CD4-positive, alpha-beta T cell (primary cell): ENCODE measurements at regions not wholly inside any gene's neighbourhood (a gene's known extent, or its start where the extent isn't known, plus 50 kb on each side); places are given as distances from the start of the nearest gene placed in this dataset.

Source experiments
- ATAC-seq: fragments of 200-7000 bp; cut with Tn5 transposase; one replicate; pipeline ENCODE4 v1.10.0; 2022; ENCODE audit warnings: mild to moderate bottlenecking; ENCODE audit not compliant: poor library complexity
- CTCF ChIA-PET: fragments of 350-600 bp; sonication (Branson Sonifier 250); formaldehyde crosslinking; loops from one replicate; lab custom pipeline; 2021; ENCODE audit warnings: antibody characterized with exemption, inconsistent platforms; lab: Charles Lee
- POLR2A ChIA-PET: fragments of 350-600 bp; sonication (Branson Sonifier 250); formaldehyde crosslinking; loops from one replicate; lab custom pipeline; 2021; ENCODE audit warnings: antibody characterized with exemption, inconsistent platforms; lab: Charles Lee
- DNase-seq, 14 experiments: peaks; one replicate each; pipeline ENCODE4 v3.0.0-alpha.2; 2013 to 2020; ENCODE audit warnings: mixed read lengths in 2 of 14
- H3K27ac ChIP-seq, 2 donors: one replicate each; pipeline versions ENCODE4 v1.5.1 to v1.7.0; 2013; ENCODE audit warnings: low read length in 2 of 2, low read depth in 1 of 2, mild to moderate bottlenecking in 1 of 2
- H3K27me3 ChIP-seq, 2 experiments: 1 replicate in 1 of 2; 2 replicates in 1 of 2; pipeline versions ENCODE4 v1.6.1 to v1.7.0; 2013; ENCODE audit warnings: low read length in 2 of 2, control low read depth in 1 of 2, mild to moderate bottlenecking in 1 of 2, moderate library complexity in 1 of 2; ENCODE audit not compliant: insufficient read depth in 2 of 2, control insufficient read depth in 1 of 2
- H3K36me3 ChIP-seq: one replicate; pipeline ENCODE4 v1.6.1; 2013; ENCODE audit warnings: low read length, control low read depth; ENCODE audit not compliant: insufficient read depth
- H3K4me1 ChIP-seq: one replicate; pipeline ENCODE4 v1.6.1; 2013; ENCODE audit warnings: low read length, control low read depth; ENCODE audit not compliant: insufficient read depth
- H3K4me3 ChIP-seq: one replicate; pipeline ENCODE4 v1.5.1; 2013; ENCODE audit warnings: mild to moderate bottlenecking, low read length, moderate library complexity
- H3K9me3 ChIP-seq, 2 experiments: 1 replicate in 1 of 2; 2 replicates in 1 of 2; pipeline versions ENCODE4 v1.6.1 to v1.7.0; 2013; ENCODE audit warnings: low read length in 2 of 2, mild to moderate bottlenecking in 2 of 2, control low read depth in 1 of 2, moderate library complexity in 1 of 2; ENCODE audit not compliant: control insufficient read depth in 1 of 2, insufficient read depth in 1 of 2
- H3K27ac Mint-ChIP-seq: one replicate; pipeline ENCODE4 v1.8.0; 2020; ENCODE audit warnings: mixed read lengths
- H3K27me3 Mint-ChIP-seq: one replicate; pipeline ENCODE4 v1.8.0; 2021; ENCODE audit warnings: mixed read lengths
- H3K36me3 Mint-ChIP-seq: one replicate; pipeline ENCODE4 v1.8.0; 2021; ENCODE audit warnings: low read depth, mixed read lengths
- H3K4me1 Mint-ChIP-seq: one replicate; pipeline ENCODE4 v1.8.0; 2021; ENCODE audit warnings: low read depth, mixed read lengths
- H3K4me3 Mint-ChIP-seq: one replicate; pipeline ENCODE4 v1.8.0; 2020; ENCODE audit warnings: mild to moderate bottlenecking, mixed read lengths
- H3K9me3 Mint-ChIP-seq: one replicate; pipeline ENCODE4 v1.8.0; 2020; ENCODE audit warnings: mixed read lengths
- CTCF ChIP-seq: fragments of 200-600 bp; IDR thresholded peaks from one replicate; pipeline ENCODE4 v1.8.0; 2022; ENCODE audit warnings: antibody characterized with exemption, mild to moderate bottlenecking
- intact Hi-C, 2 experiments: fragments of 100-400 bp; cut with DNase I in 1 of 2; cut with micrococcal nuclease in 1 of 2; formaldehyde crosslinking; loops; one replicate each; pipeline versions ENCODE4 v1.15.1 to v1.9.0; 2023 to 2025; cut with DNase I, micrococcal nuclease

GRCh38 chr2:122634256-122634655 is 878.8 kb downstream of the TSN start:
- Mint-ChIP-seq H3K4me3 (no peak overlapping the region), H3K9me3 (peaks cover under 1% of the 10 kb centered on the region), H3K27me3 (no peaks in the 10 kb centered on the region), H3K36me3 (no peaks in the 10 kb centered on the region), H3K27ac (no peak overlapping the region), H3K4me1 (no peaks in the 10 kb centered on the region)
- Histone ChIP-seq H3K36me3 (no peaks in the 10 kb centered on the region), H3K9me3 (peaks cover 0 to 5% of the 10 kb centered on the region in 2 experiments), H3K4me1 (no peaks in the 10 kb centered on the region), H3K4me3 (no peak overlapping the region), H3K27me3 (no peaks in the 10 kb centered on the region), H3K27ac (no peak overlapping the region)
- ATAC-seq (no peak), DNase-seq (no peak)
- intact Hi-C loops, result no loop called here
- ChIA-PET CTCF (no interaction called here), POLR2A (no interaction called here)
- TF ChIP-seq CTCF, result no peak

- Mint-ChIP-seq H3K27me3 (no peaks in the 10 kb centered on the region), H3K36me3 (no peaks in the 10 kb centered on the region), H3K4me3 (no peak overlapping the region), H3K9me3 (peaks cover 3% of the 10 kb centered on the region), H3K4me1 (no peaks in the 10 kb centered on the region), H3K27ac (no peak overlapping the region)
- POLR2A ChIA-PET, result no interaction called here
- DNase-seq, result no peak
- no peak for ATAC-seq
- Histone ChIP-seq H3K36me3 (no peaks in the 10 kb centered on the region), H3K4me3 (no peak overlapping the region), H3K27me3 (no peaks in the 10 kb centered on the region), H3K27ac (no peak overlapping the region), H3K4me1 (no peaks in the 10 kb centered on the region), H3K9me3 (peaks cover 0 to 5% of the 10 kb centered on the region in 2 experiments)
- CTCF ChIA-PET, result no interaction called here
- TF ChIP-seq CTCF, result no peak
- intact Hi-C loops, result no loop called here
Observed at GRCh38 chr2:122634920-122635319, 879.5 kb downstream of the TSN start.

GRCh38 chr2:122635686-122636085 is 880.2 kb downstream of the TSN start:
- ChIA-PET CTCF (no interaction called here), POLR2A (no interaction called here)
- ATAC-seq, result no peak
- no peaks in the 10 kb centered on the region for H3K27me3 Mint-ChIP-seq
- no peaks in the 10 kb centered on the region for H3K36me3 Mint-ChIP-seq
- DNase-seq, result no peak
- H3K4me3 Mint-ChIP-seq, result no peak overlapping the region
- no peaks in the 10 kb centered on the region for H3K36me3 ChIP-seq
- H3K4me3 ChIP-seq, result no peak overlapping the region
- intact Hi-C loops, result no loop called here
- H3K27ac Mint-ChIP-seq, result no peak overlapping the region
- no peaks in the 10 kb centered on the region for H3K4me1 ChIP-seq
- no peaks in the 10 kb centered on the region for H3K4me1 Mint-ChIP-seq
- no peak overlapping the region for H3K27ac ChIP-seq
- H3K9me3 Mint-ChIP-seq, result peaks cover 3% of the 10 kb centered on the region
- no peaks in the 10 kb centered on the region for H3K27me3 ChIP-seq
- peaks cover 0 to 5% of the 10 kb centered on the region in 2 experiments for H3K9me3 ChIP-seq
- no peak for TF ChIP-seq CTCF
